ENCODE measurements at regions not wholly inside any gene's neighbourhood (a gene's known extent, or its start where the extent isn't known, plus 50 kb on each side); places are given as distances from the start of the nearest gene placed in this dataset.

DNA sequence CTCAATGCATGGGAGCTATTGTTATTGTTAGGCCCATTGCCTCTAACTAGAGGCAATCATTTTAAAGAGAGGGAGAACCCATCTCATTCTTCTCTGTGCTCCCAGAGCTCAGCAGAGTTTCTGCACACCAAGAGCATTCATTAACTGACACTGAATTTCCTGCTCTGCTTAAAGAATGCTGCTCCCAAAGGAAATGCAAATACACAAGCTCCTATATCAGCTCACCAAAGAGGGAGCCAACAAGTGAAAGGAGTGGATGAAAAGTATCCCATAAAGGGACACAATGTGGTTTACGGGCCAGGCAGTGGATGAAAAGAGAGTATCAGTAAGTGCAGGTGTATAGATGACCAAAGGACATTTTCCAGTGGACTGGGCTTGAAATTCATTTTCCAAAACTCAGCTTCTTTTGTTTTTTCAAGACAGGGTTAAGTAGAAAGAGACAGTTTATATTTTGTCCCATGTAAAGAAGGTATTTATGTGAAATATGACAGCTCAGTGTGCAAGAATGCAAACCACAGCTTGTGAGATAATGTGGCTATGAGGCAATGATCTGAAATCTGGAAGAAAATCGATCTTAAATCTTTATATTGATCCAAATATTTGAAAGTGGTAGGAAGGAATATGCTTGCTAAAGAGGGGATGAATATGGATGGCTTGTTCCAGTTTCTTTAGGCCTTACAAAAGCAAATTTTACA is 207.7 kb upstream of the CAMK1G start:
- H3K27me3 ChIP-seq (ENCODE audit: insufficient read depth, low read length) = no peaks in the 10 kb centered on the region
- H3K79me2 ChIP-seq (ENCODE audit: control insufficient read depth, insufficient read depth, low read length, poor library complexity) = peaks cover 2% of the 10 kb centered on the region
- no peak overlapping the region for H2AK5ac ChIP-seq (ENCODE audit: low read length)
- H3K27ac ChIP-seq (ENCODE audit: low read depth, low read length) = no peak overlapping the region
- peak overlapping the region; percentile 42 for H2BK12ac ChIP-seq (ENCODE audit: low read length)
- no peak overlapping the region for H3K4ac ChIP-seq (ENCODE audit: low read depth, low read length)
- H2BK5ac ChIP-seq (ENCODE audit: low read depth, low read length, poor library complexity) = no peak overlapping the region
- no peak overlapping the region for H3K14ac ChIP-seq (ENCODE audit: low read length)
- no peak overlapping the region for H3K9ac ChIP-seq (ENCODE audit: low read length)
- no peaks in the 10 kb centered on the region for H3K9me3 ChIP-seq (ENCODE audit: insufficient read depth, low read depth, low read length)
- no peak overlapping the region for H4K91ac ChIP-seq (ENCODE audit: low read depth, low read length)
- no peak overlapping the region for H3K23ac ChIP-seq (ENCODE audit: low read length)
- H3K4me2 ChIP-seq (ENCODE audit: low read length) = no peak overlapping the region
- no peak overlapping the region for H2AFZ ChIP-seq (ENCODE audit: insufficient read depth, low read length, poor library complexity)
- H3K36me3 ChIP-seq (ENCODE audit: control insufficient read depth in 1 of 2, insufficient read depth in 2 of 2, low read length in 2 of 2) = no peaks in the 10 kb centered on the region
- H3K79me1 ChIP-seq (ENCODE audit: low read length) = peaks cover 18% of the 10 kb centered on the region
- H2BK120ac ChIP-seq (ENCODE audit: insufficient read depth, low read length, poor library complexity) = peak overlapping the region; percentile 60
- no peak overlapping the region for H3K4me3 ChIP-seq (ENCODE audit: low read depth, low read length)
- no peak overlapping the region for H4K8ac ChIP-seq (ENCODE audit: low read depth, low read length)
- no peak overlapping the region for H4K12ac ChIP-seq (ENCODE audit: low read depth, low read length)
- no CpG with 5 or more reads among the region's 2 CpGs for WGBS (ENCODE audit: extremely low coverage, insufficient coverage, insufficient read length)
- H3K4me1 ChIP-seq (ENCODE audit: control insufficient read depth in 1 of 2, insufficient read depth in 2 of 2, low read length in 2 of 2) = peaks cover 3 to 5% of the 10 kb centered on the region in 2 experiments
- no peak overlapping the region for H3K18ac ChIP-seq (ENCODE audit: low read length)
- DNase-seq = peak in 1 of 2 donors; percentile 50

DNA sequence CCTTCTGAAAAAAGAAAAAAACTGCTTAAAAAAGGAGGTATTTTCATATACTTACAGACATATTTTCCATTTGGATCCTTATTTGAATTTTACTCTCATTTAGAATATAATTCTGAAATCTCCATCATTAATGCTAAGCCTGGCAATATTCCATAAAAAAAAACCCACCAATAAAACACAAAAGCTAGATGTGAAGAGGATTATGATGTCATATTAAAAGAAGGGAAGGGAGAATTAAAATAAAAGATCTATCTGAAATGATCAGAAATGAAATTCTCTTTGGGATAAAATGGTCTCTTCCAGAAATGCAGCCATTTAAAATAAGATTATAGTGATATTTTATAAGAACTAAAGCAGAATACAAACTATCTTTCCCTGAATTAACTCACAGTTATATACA is 206.7 kb upstream of the CAMK1G start:
- Histone ChIP-seq H3K36me3 (ENCODE audit: control insufficient read depth in 1 of 2, insufficient read depth in 2 of 2, low read length in 2 of 2) (no peaks in the 10 kb centered on the region), H3K79me1 (ENCODE audit: low read length) (peaks cover 20% of the 10 kb centered on the region), H3K79me2 (ENCODE audit: control insufficient read depth, insufficient read depth, low read length, poor library complexity) (peaks cover 2% of the 10 kb centered on the region), H3K14ac (ENCODE audit: low read length) (no peak overlapping the region), H3K4me1 (ENCODE audit: control insufficient read depth in 1 of 2, insufficient read depth in 2 of 2, low read length in 2 of 2) (peaks cover 3 to 5% of the 10 kb centered on the region in 2 experiments), H2AFZ (ENCODE audit: insufficient read depth, low read length, poor library complexity) (no peak overlapping the region), H2BK120ac (ENCODE audit: insufficient read depth, low read length, poor library complexity) (no peak overlapping the region), H3K27ac (ENCODE audit: low read depth, low read length) (no peak overlapping the region), H3K18ac (ENCODE audit: low read length) (no peak overlapping the region), H4K8ac (ENCODE audit: low read depth, low read length) (no peak overlapping the region), H3K4ac (ENCODE audit: low read depth, low read length) (no peak overlapping the region), H3K23ac (ENCODE audit: low read length) (no peak overlapping the region), H3K9me3 (ENCODE audit: insufficient read depth, low read depth, low read length) (no peaks in the 10 kb centered on the region), H3K4me2 (ENCODE audit: low read length) (no peak overlapping the region), H2BK5ac (ENCODE audit: low read depth, low read length, poor library complexity) (no peak overlapping the region), H4K12ac (ENCODE audit: low read depth, low read length) (no peak overlapping the region), H3K4me3 (ENCODE audit: low read depth, low read length) (no peak overlapping the region), H3K27me3 (ENCODE audit: insufficient read depth, low read length) (no peaks in the 10 kb centered on the region), H4K91ac (ENCODE audit: low read depth, low read length) (no peak overlapping the region), H3K9ac (ENCODE audit: low read length) (no peak overlapping the region), H2AK5ac (ENCODE audit: low read length) (no peak overlapping the region), H2BK12ac (ENCODE audit: low read length) (no peak overlapping the region)
- no peak for DNase-seq

DNA sequence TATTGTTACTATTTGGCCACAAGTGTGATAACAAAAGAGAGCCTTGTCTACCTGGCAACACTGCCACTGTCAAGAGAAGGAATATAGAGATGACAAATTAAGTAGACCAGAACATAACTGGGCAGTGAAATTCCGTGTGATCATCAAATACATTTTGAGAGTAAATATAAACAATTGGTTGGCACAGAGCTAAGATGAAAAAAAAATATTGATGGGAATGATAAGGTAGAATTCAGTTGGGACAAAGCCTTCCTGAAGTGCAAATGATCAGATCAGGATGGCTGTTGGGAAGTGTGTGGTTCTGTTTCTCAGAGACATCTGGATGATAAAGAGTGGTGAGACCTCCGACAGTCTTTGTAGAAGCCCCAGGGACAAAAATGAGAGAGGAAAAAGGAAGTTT is 205.5 kb upstream of the CAMK1G start:
- H2BK120ac ChIP-seq (ENCODE audit: insufficient read depth, low read length, poor library complexity) = no peak overlapping the region
- H2BK5ac ChIP-seq (ENCODE audit: low read depth, low read length, poor library complexity) = peak overlapping the region; percentile 30
- H3K4ac ChIP-seq (ENCODE audit: low read depth, low read length) = no peak overlapping the region
- H3K14ac ChIP-seq (ENCODE audit: low read length) = no peak overlapping the region
- no peak overlapping the region for H2AK5ac ChIP-seq (ENCODE audit: low read length)
- H3K4me1 ChIP-seq (ENCODE audit: control insufficient read depth in 1 of 2, insufficient read depth in 2 of 2, low read length in 2 of 2) = peaks cover 7 to 10% of the 10 kb centered on the region in 2 experiments
- no peaks in the 10 kb centered on the region for H3K27me3 ChIP-seq (ENCODE audit: insufficient read depth, low read length)
- H3K79me1 ChIP-seq (ENCODE audit: low read length) = peaks cover 25% of the 10 kb centered on the region
- no peak overlapping the region for H3K4me2 ChIP-seq (ENCODE audit: low read length)
- H4K8ac ChIP-seq (ENCODE audit: low read depth, low read length) = no peak overlapping the region
- H2BK12ac ChIP-seq (ENCODE audit: low read length) = no peak overlapping the region
- H4K12ac ChIP-seq (ENCODE audit: low read depth, low read length) = no peak overlapping the region
- H4K91ac ChIP-seq (ENCODE audit: low read depth, low read length) = no peak overlapping the region
- no peaks in the 10 kb centered on the region for H3K9me3 ChIP-seq (ENCODE audit: insufficient read depth, low read depth, low read length)
- H3K79me2 ChIP-seq (ENCODE audit: control insufficient read depth, insufficient read depth, low read length, poor library complexity) = peaks cover 2% of the 10 kb centered on the region
- H3K27ac ChIP-seq (ENCODE audit: low read depth, low read length) = no peak overlapping the region
- H3K4me3 ChIP-seq (ENCODE audit: low read depth, low read length) = no peak overlapping the region
- DNase-seq = no peak
- no peak overlapping the region for H3K23ac ChIP-seq (ENCODE audit: low read length)
- no peaks in the 10 kb centered on the region for H3K36me3 ChIP-seq (ENCODE audit: control insufficient read depth in 1 of 2, insufficient read depth in 2 of 2, low read length in 2 of 2)
- WGBS (ENCODE audit: extremely low coverage, insufficient coverage, insufficient read length) = no CpG with 5 or more reads among the region's 2 CpGs
- H3K9ac ChIP-seq (ENCODE audit: low read length) = no peak overlapping the region
- no peak overlapping the region for H3K18ac ChIP-seq (ENCODE audit: low read length)
- H2AFZ ChIP-seq (ENCODE audit: insufficient read depth, low read length, poor library complexity) = no peak overlapping the region

DNA sequence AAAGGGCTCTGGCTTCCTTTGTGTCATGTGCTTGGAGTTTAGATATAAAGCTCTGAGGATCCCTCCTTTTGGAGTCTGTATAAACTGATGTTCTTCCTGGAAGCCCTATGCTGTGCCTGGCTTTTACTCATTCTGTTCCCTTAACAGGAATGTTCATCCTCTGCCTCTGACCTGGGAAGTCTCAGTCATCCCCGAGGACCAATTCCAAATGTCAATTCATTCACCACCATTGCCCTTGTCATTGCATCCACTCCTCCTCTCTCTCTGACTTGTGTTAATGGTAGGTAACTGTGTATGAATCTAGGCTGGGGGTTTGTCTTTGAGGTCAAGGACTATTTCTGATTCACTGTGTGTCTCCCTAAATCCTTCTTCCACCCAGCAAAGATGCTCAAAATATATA is 204.2 kb upstream of the CAMK1G start:
- Histone ChIP-seq H2BK12ac (ENCODE audit: low read length) (peak overlapping the region; percentile 74), H3K9ac (ENCODE audit: low read length) (no peak overlapping the region), H4K12ac (ENCODE audit: low read depth, low read length) (no peak overlapping the region), H2BK120ac (ENCODE audit: insufficient read depth, low read length, poor library complexity) (peak overlapping the region; percentile 59), H2AK5ac (ENCODE audit: low read length) (no peak overlapping the region), H3K14ac (ENCODE audit: low read length) (peak overlapping the region; percentile 24), H3K9me3 (ENCODE audit: insufficient read depth, low read depth, low read length) (no peaks in the 10 kb centered on the region), H3K79me2 (ENCODE audit: control insufficient read depth, insufficient read depth, low read length, poor library complexity) (peaks cover 6% of the 10 kb centered on the region), H2BK5ac (ENCODE audit: low read depth, low read length, poor library complexity) (no peak overlapping the region), H4K8ac (ENCODE audit: low read depth, low read length) (peak overlapping the region; percentile 20), H4K91ac (ENCODE audit: low read depth, low read length) (peak overlapping the region; percentile 31), H3K4me3 (ENCODE audit: low read depth, low read length) (no peak overlapping the region), H3K4me1 (ENCODE audit: control insufficient read depth in 1 of 2, insufficient read depth in 2 of 2, low read length in 2 of 2) (peaks cover 13 to 19% of the 10 kb centered on the region in 2 experiments), H3K4me2 (ENCODE audit: low read length) (no peak overlapping the region), H3K23ac (ENCODE audit: low read length) (no peak overlapping the region), H3K27me3 (ENCODE audit: insufficient read depth, low read length) (no peaks in the 10 kb centered on the region), H3K36me3 (ENCODE audit: control insufficient read depth in 1 of 2, insufficient read depth in 2 of 2, low read length in 2 of 2) (no peaks in the 10 kb centered on the region), H3K4ac (ENCODE audit: low read depth, low read length) (no peak overlapping the region), H3K27ac (ENCODE audit: low read depth, low read length) (no peak overlapping the region), H3K18ac (ENCODE audit: low read length) (no peak overlapping the region), H2AFZ (ENCODE audit: insufficient read depth, low read length, poor library complexity) (no peak overlapping the region), H3K79me1 (ENCODE audit: low read length) (peaks cover 28% of the 10 kb centered on the region)
- WGBS (ENCODE audit: extremely low coverage, insufficient coverage, insufficient read length) = no CpG with 5 or more reads among the region's 1 CpG
- DNase-seq = no peak
